ENCODE measurements at regions not wholly inside any gene's neighbourhood (a gene's known extent, or its start where the extent isn't known, plus 50 kb on each side); places are given as distances from the start of the nearest gene placed in this dataset.

- DNase-seq (ENCODE audit: low read depth, low spot score), result no peak
- H3K27ac ChIP-seq, result no peak overlapping the region
- TF ChIP-seq EZH2 (IDR thresholded peaks at IDR 0.05), result no peak
- TF ChIP-seq POLR2AphosphoS5 (IDR thresholded peaks at IDR 0.05; ENCODE audit: borderline replicate concordance, low read depth, low read length), result no peak
- TF ChIP-seq FOXP2 (optimal IDR thresholded peaks at IDR 0.05; ENCODE audit: control extremely low read depth, extremely low read length, insufficient read depth), result no peak
These were observed 185.6 kb downstream of the INSC start for GRCh38 chr11:15300341-15300740.

GRCh38 chr11:15307619-15308024 is 192.9 kb downstream of the INSC start:
- Histone ChIP-seq H3K36me3 (ENCODE audit: insufficient read depth, low read length) (no peaks in the 10 kb centered on the region), H3K9ac (ENCODE audit: insufficient read length) (no peak overlapping the region), H3K4me3 (peak overlapping the region; percentile 65), H3K9me3 (ENCODE audit: low read depth, low read length) (0 out of 2 replicates have a peak, but pooled peaks cover 4% of the 10 kb centered on the region), H3K27ac (peak overlapping the region; percentile 88)
- TF ChIP-seq POLR2AphosphoS5 (IDR thresholded peaks at IDR 0.05; ENCODE audit: borderline replicate concordance, low read depth, low read length) (peak; percentile 49; the same call in 1 of the 2 replicates), FOXP2 (optimal IDR thresholded peaks at IDR 0.05; ENCODE audit: control extremely low read depth, extremely low read length, insufficient read depth) (no peak)
- DNase-seq (ENCODE audit: low read depth, low spot score), result peak; percentile 98

More at GRCh38 chr11:15300341-15300740, 185.6 kb downstream of the INSC start:
- Histone ChIP-seq H3K36me3 (ENCODE audit: insufficient read depth, low read length) (no peaks in the 10 kb centered on the region), H3K4me3 (no peak overlapping the region), H3K9me3 (ENCODE audit: low read depth, low read length) (0 out of 2 replicates have a peak, but pooled peaks cover 4% of the 10 kb centered on the region), H3K9ac (ENCODE audit: insufficient read length) (no peak overlapping the region)

- Histone ChIP-seq H3K27ac (no peak overlapping the region), H3K9ac (ENCODE audit: insufficient read length) (no peak overlapping the region), H3K4me3 (no peak overlapping the region), H3K36me3 (ENCODE audit: insufficient read depth, low read length) (no peaks in the 10 kb centered on the region), H3K9me3 (ENCODE audit: low read depth, low read length) (0 out of 2 replicates have a peak, but pooled peaks cover 4% of the 10 kb centered on the region)
- DNase-seq (ENCODE audit: low read depth, low spot score), result no peak
- no peak for TF ChIP-seq FOXP2 (optimal IDR thresholded peaks at IDR 0.05; ENCODE audit: control extremely low read depth, extremely low read length, insufficient read depth)
- no peak for TF ChIP-seq EZH2 (IDR thresholded peaks at IDR 0.05)
- no peak for TF ChIP-seq POLR2AphosphoS5 (IDR thresholded peaks at IDR 0.05; ENCODE audit: borderline replicate concordance, low read depth, low read length)
These were observed 194.1 kb downstream of the INSC start for GRCh38 chr11:15308840-15309239.

GRCh38 chr11:15309296-15309695 is 194.6 kb downstream of the INSC start:
- Histone ChIP-seq H3K27ac (no peak overlapping the region), H3K4me3 (no peak overlapping the region), H3K9ac (ENCODE audit: insufficient read length) (no peak overlapping the region), H3K9me3 (ENCODE audit: low read depth, low read length) (0 out of 2 replicates have a peak, but pooled peaks cover under 1% of the 10 kb centered on the region), H3K36me3 (ENCODE audit: insufficient read depth, low read length) (no peaks in the 10 kb centered on the region)
- DNase-seq (ENCODE audit: low read depth, low spot score), result no peak
- TF ChIP-seq POLR2AphosphoS5 (IDR thresholded peaks at IDR 0.05; ENCODE audit: borderline replicate concordance, low read depth, low read length), result no peak
- TF ChIP-seq EZH2 (IDR thresholded peaks at IDR 0.05), result no peak
- no peak for TF ChIP-seq FOXP2 (optimal IDR thresholded peaks at IDR 0.05; ENCODE audit: control extremely low read depth, extremely low read length, insufficient read depth)

GRCh38 chr11:15313862-15314261 is 199.1 kb downstream of the INSC start:
- Histone ChIP-seq H3K4me3 (no peak overlapping the region), H3K36me3 (ENCODE audit: insufficient read depth, low read length) (no peaks in the 10 kb centered on the region), H3K9me3 (ENCODE audit: low read depth, low read length) (no peaks in the 10 kb centered on the region), H3K27ac (no peak overlapping the region), H3K9ac (ENCODE audit: insufficient read length) (no peak overlapping the region)
- no peak for DNase-seq (ENCODE audit: low read depth, low spot score)
- no peak for TF ChIP-seq EZH2 (IDR thresholded peaks at IDR 0.05)
- TF ChIP-seq FOXP2 (optimal IDR thresholded peaks at IDR 0.05; ENCODE audit: control extremely low read depth, extremely low read length, insufficient read depth), result no peak
- no peak for TF ChIP-seq POLR2AphosphoS5 (IDR thresholded peaks at IDR 0.05; ENCODE audit: borderline replicate concordance, low read depth, low read length)

- Histone ChIP-seq H3K9me3 (ENCODE audit: low read depth, low read length) (no peaks in the 10 kb centered on the region), H3K9ac (ENCODE audit: insufficient read length) (no peak overlapping the region), H3K4me3 (no peak overlapping the region), H3K36me3 (ENCODE audit: insufficient read depth, low read length) (no peaks in the 10 kb centered on the region), H3K27ac (0 out of 2 replicates have a peak overlapping the region, but pooled peaks have one; percentile 26)
- no peak for TF ChIP-seq FOXP2 (optimal IDR thresholded peaks at IDR 0.05; ENCODE audit: control extremely low read depth, extremely low read length, insufficient read depth)
- TF ChIP-seq POLR2AphosphoS5 (IDR thresholded peaks at IDR 0.05; ENCODE audit: borderline replicate concordance, low read depth, low read length), result no peak
- DNase-seq (ENCODE audit: low read depth, low spot score), result no peak
These were observed 204.1 kb downstream of the INSC start for GRCh38 chr11:15318814-15319213.

- Histone ChIP-seq H3K9me3 (ENCODE audit: low read depth, low read length) (no peaks in the 10 kb centered on the region), H3K9ac (ENCODE audit: insufficient read length) (no peak overlapping the region), H3K4me3 (no peak overlapping the region), H3K27ac (no peak overlapping the region), H3K36me3 (ENCODE audit: insufficient read depth, low read length) (no peaks in the 10 kb centered on the region)
- TF ChIP-seq POLR2AphosphoS5 (IDR thresholded peaks at IDR 0.05; ENCODE audit: borderline replicate concordance, low read depth, low read length) (no peak), EZH2 (IDR thresholded peaks at IDR 0.05) (no peak), FOXP2 (optimal IDR thresholded peaks at IDR 0.05; ENCODE audit: control extremely low read depth, extremely low read length, insufficient read depth) (no peak)
- no peak for DNase-seq (ENCODE audit: low read depth, low spot score)
These were observed 211.8 kb downstream of the INSC start for GRCh38 chr11:15326520-15326919.

GRCh38 chr11:15327786-15328231 is 213.1 kb downstream of the INSC start:
- TF ChIP-seq FOXP2 (optimal IDR thresholded peaks at IDR 0.05; ENCODE audit: control extremely low read depth, extremely low read length, insufficient read depth), result no peak
- DNase-seq (ENCODE audit: low read depth, low spot score), result no peak
- Histone ChIP-seq H3K4me3 (no peak overlapping the region), H3K27ac (no peak overlapping the region), H3K9ac (ENCODE audit: insufficient read length) (no peak overlapping the region), H3K36me3 (ENCODE audit: insufficient read depth, low read length) (no peaks in the 10 kb centered on the region), H3K9me3 (ENCODE audit: low read depth, low read length) (no peaks in the 10 kb centered on the region)

- no peak for DNase-seq (ENCODE audit: low read depth, low spot score)
- H3K9me3 ChIP-seq (ENCODE audit: low read depth, low read length), result no peaks in the 10 kb centered on the region
- H3K36me3 ChIP-seq (ENCODE audit: insufficient read depth, low read length), result no peaks in the 10 kb centered on the region
- H3K27ac ChIP-seq, result no peak overlapping the region
- TF ChIP-seq POLR2AphosphoS5 (IDR thresholded peaks at IDR 0.05; ENCODE audit: borderline replicate concordance, low read depth, low read length) (no peak), FOXP2 (optimal IDR thresholded peaks at IDR 0.05; ENCODE audit: control extremely low read depth, extremely low read length, insufficient read depth) (no peak), EZH2 (IDR thresholded peaks at IDR 0.05) (no peak)
- no peak overlapping the region for H3K9ac ChIP-seq (ENCODE audit: insufficient read length)
- H3K4me3 ChIP-seq, result no peak overlapping the region
These were observed 218.7 kb downstream of the INSC start for GRCh38 chr11:15333407-15333806.

Measured in SK-N-MC (cell line).